ENCODE measurements at regions not wholly inside any gene's neighbourhood (a gene's known extent, or its start where the extent isn't known, plus 50 kb on each side); places are given as distances from the start of the nearest gene placed in this dataset.
"Not testable (repeated sequence)": the region's sequence is repeated elsewhere in the genome, so short reads cannot be mapped to it uniquely, and the experiment has no call there.

GRCh38 chr16:65621640-65622039 lies 499.8 kb upstream of the CDH11 start:
- no peak for DNase-seq (ENCODE audit: low spot score)

GRCh38 chr16:65619606-65620005 lies 497.7 kb upstream of the CDH11 start:
- DNase-seq (ENCODE audit: low spot score) = no peak

- DNase-seq (ENCODE audit: low spot score) = no peak
Measured at GRCh38 chr16:65618931-65619330, 497.1 kb upstream of the CDH11 start.

GRCh38 chr16:65618333-65618732 lies 496.5 kb upstream of the CDH11 start:
- DNase-seq (ENCODE audit: low spot score) = no peak

GRCh38 chr16:65617421-65617820 lies 495.6 kb upstream of the CDH11 start:
- no peak for DNase-seq (ENCODE audit: low spot score)

DNA sequence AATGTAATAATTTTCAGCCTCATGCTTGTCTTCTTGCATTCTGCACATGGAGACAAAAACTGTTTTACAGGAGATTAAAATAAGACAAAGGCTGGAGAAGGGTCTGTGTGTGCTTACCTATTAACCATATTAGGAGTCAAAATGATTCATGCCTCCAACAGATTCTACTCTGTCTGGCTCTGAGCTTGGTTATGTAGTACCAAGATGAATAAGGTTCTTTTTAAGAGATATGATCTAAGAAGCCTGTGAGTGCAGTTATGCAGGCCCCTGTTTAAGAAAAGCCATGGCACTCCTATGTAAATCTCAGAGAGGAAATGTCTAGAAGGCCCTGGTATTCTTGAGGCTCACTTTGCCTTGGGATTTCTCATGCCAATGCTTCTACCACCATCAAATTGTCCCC lies 486.6 kb upstream of the CDH11 start:
- no peak for DNase-seq (ENCODE audit: low spot score)

GRCh38 chr16:65604771-65605170 lies 482.9 kb upstream of the CDH11 start:
- no peak for DNase-seq (ENCODE audit: low spot score)

DNA sequence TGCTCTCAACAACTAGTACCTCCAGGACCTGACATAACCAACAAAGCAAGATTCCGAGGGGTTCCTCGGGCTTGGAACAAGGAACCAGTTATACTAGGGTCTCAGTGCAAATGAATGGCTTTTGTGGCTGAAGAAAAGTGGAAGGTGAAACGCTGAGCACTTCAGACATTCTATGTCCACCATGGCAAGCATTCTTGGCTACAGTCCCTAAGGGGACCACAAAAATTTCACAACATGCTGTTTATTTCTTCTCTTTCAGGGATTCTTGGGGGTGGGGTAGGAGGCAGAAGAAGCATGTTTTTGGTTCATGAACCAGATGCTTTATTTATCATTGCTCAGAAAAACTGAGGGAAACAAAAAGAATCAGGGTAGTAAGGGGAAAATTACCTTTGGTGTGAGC lies 479.9 kb upstream of the CDH11 start:
- DNase-seq (ENCODE audit: low spot score) = no peak

DNA sequence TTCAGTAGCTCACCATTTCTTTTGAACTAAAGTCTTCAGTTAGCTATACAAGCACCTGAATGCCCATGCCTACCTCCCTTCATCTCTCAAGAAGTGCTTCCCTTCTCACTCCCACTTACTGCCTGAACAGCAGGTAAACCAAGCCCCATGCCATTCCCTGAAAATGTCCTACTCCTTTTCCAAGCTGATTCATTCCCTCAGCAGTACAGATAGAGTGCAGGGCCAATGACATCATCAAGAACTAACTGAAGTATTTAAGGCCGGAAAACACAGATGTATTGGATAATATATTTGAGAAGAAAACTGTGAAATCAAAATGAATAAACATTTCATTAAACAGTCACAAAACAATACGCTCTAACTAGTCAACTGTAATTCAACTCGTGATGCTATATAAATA lies 478.8 kb upstream of the CDH11 start:
- no peak for DNase-seq (ENCODE audit: low spot score)

GRCh38 chr16:65600046-65600445 lies 478.2 kb upstream of the CDH11 start:
- no peak for DNase-seq (ENCODE audit: low spot score)

DNA sequence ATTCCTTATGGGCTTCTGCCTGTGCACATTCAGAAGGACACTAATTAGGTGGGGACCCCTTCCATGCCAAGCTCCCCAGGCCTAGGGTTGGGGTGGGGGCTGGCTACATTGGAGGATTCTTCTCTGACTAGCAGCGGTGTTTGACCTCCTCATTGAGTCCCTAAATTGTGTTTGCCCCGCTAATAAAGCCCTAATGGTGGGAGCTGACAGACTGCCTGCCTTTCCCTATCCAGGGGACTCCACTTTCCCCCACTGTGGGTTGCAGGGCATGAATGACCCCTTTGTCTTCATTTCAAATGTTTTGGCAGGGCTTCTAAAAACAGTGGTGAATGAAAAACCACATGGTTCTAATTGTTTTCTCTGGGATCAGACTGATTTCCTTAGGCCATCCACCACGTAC lies 476.8 kb upstream of the CDH11 start:
- no peak for DNase-seq (ENCODE audit: low spot score)

DNA sequence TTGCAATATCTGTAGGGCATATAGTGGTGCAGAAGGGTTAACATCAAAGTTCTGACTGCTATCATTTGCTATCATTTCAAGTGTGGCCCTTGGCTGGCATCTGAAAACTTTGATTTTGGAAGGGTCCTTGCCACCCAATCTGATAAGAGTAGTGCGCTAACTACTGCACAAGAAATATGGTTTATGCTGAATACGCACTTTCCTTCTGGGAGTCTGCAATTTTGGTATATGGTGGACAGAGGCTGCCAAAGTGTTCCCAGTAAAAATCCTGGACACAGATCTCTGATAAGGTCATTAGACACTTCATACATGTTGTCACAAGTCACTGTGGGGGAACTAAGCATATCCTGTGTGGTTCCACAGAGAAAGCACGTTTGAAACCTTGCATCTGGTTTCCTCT lies 461.6 kb upstream of the CDH11 start:
- no peak for DNase-seq (ENCODE audit: low spot score)

DNA sequence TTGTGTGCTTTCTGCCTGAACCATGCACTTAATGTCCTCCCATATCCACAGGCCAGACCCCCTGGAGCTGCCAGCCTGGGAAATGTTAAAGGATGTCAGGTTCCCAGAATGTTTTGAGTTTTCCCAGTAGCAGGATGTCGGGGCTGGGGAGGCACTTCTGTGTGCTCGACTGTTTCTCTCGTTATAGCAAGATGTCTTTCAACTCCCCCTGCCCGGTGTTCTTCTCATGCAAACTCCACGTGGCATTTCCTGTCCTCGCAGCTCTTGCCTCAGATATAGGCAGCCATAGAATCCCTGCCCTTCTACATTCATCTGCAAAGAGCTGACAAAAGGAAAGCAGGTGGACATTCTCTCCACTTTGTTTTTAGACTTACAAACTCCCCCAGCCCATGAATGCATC lies 457.2 kb upstream of the CDH11 start:
- DNase-seq (ENCODE audit: low spot score) = no peak

DNA sequence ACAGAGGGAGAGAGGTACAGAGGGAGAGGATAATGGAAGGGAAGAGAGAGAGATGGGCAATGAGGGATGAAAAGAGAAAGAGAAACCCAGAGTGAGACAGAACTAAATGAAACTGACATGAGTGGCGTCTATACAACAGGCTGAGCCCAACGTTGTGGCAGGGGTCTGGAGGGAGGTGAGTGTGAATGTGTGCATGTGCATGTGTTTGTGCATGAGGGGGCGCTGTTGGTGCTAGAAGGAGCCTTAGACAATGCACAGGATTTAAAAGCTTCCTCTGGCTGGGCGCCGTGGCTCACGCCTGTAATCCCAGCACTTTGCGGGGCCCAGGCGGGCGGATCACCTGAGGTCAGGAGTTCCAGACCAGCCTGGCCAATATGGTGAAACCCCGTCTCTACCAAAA lies 454.8 kb upstream of the CDH11 start:
- no peak for DNase-seq (ENCODE audit: low spot score)

GRCh38 chr16:65576139-65576538 lies 454.3 kb upstream of the CDH11 start:
- no peak for DNase-seq (ENCODE audit: low spot score)

- no peak for DNase-seq (ENCODE audit: low spot score)
Measured at GRCh38 chr16:65574326-65574966, 452.6 kb upstream of the CDH11 start.

GRCh38 chr16:65572156-65572555 lies 450.3 kb upstream of the CDH11 start:
- DNase-seq (ENCODE audit: low spot score) = no peak

DNA sequence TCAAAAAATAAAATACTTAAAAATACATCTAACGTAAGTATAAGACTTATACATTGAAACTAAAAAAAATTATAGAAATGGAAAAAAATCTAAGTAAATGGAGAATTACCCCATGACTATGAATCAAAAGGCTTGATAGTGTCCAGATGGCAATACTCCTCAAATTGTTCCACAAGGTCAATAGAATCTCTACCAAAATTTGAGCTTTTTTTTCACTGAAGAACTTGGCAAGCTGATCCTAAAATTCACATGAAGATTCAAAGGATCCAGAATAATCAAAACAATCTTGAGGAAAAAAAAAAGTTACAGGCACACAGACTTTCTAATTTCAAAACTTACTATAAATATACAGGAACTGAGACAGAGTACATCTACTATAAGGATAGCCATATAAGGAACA lies 448.4 kb upstream of the CDH11 start:
- DNase-seq (ENCODE audit: low spot score) = no peak

GRCh38 chr16:65559846-65560245 lies 438.0 kb upstream of the CDH11 start:
- DNase-seq (ENCODE audit: low spot score) = no peak

DNA sequence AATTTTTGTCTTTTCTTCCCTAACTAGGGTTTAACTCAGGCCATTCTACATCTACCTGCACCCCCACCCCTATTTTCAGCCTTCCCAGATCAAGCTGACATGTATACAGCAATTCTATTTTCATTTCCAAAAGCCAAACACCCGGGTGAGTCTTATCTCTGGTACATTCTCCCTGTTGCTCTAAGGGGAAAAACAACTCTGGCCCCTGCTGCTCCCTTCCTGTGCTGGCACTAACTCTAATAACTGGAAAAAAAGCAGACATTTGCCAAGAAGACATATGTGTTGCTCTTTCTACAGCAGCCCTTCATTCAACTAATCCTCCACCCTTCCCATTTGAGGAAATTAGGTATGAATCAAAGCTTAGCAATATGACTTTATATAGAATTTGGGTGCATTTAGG lies 427.8 kb upstream of the CDH11 start:
- not testable (repeated sequence) for DNase-seq (ENCODE audit: low spot score)

- DNase-seq (ENCODE audit: low spot score) = no peak
Measured at GRCh38 chr16:65548470-65548869, 426.6 kb upstream of the CDH11 start.

DNA sequence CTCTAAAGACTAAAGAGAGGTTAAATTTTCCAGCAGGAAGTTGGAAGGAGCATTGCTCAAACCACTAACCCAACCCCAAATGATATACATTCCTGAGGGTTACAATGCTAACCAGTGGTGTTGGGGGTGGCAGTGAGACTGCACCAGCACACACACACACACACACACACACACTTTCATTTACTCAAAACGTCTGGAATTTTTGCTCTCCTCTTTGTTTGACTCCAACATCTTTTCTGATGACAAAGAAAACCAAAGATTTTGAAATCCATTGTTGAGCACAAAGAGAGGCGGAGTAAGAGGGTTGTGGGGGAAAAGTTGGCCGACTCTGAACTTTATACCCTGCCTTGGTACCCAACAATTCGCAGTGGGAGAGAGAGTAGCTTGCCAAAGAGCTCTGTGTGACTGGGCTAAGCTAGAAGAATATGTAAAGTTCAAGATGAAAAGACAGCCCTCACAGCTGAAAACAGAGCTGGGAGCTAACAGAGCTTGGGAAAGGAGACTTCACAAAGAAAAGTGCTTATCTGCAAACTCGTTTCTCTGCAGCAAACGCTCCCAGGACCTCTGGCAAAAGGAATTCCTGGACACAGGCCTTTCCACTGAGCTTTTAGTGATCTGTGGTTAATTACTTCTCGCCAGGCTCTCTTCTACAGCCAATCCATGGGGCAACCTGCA lies 426.0 kb upstream of the CDH11 start:
- DNase-seq (ENCODE audit: low spot score) = no peak

- DNase-seq (ENCODE audit: low spot score) = no peak
Measured at GRCh38 chr16:65546353-65546791, 424.5 kb upstream of the CDH11 start.

DNA sequence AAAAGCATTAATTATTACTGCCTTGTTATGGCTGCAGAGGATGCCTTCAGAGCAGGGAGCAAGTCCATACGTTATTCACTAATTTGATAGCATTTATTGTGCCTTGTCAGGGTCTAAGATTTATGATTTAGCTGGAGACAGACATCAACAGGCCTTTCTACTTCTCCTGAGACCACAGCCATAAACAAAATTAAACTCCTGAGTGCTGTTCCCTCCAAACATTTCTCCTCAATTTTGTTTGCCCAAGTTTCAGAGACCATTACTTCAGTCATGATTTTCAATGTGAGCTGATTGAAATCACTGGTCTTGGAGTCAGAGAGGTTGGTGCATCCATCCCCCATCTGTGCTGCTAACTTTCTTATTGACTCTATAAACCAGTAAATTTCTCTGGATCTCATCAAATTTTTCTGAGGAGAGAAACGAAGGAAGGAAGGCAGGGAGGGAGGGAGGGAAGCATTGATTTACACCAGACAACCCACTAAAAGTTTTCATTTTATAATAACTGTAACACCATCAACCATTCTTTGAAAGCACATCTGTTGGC lies 423.6 kb upstream of the CDH11 start:
- DNase-seq (ENCODE audit: low spot score) = no peak
